Ishikawa (cell line): ENCODE measurements at regions not wholly inside any gene's neighbourhood (a gene's known extent, or its start where the extent isn't known, plus 50 kb on each side); places are given as distances from the start of the nearest gene placed in this dataset.

Source experiments
- CEBPB ChIP-seq: IDR thresholded peaks from 2 replicates; pipeline ENCODE4 v1.6.1; 2012
- CREB1 ChIP-seq: IDR thresholded peaks from 2 replicates; pipeline ENCODE4 v1.6.1; 2012; ENCODE audit warnings: low read depth
- EGR1 ChIP-seq: IDR thresholded peaks from 2 replicates; pipeline ENCODE4 v1.6.1; 2012
- EP300 ChIP-seq: IDR thresholded peaks from 2 replicates; pipeline ENCODE4 v1.6.1; 2012; ENCODE audit warnings: borderline replicate concordance
- FOXM1 ChIP-seq: IDR thresholded peaks from 2 replicates; pipeline ENCODE4 v1.6.1; 2012; ENCODE audit warnings: low read depth, borderline replicate concordance
- NFIC ChIP-seq: IDR thresholded peaks from 2 replicates; pipeline ENCODE4 v1.6.1; 2012
- RAD21 ChIP-seq: IDR thresholded peaks from 2 replicates; pipeline ENCODE4 v1.6.1; 2012; ENCODE audit warnings: low read depth
- TAF1 ChIP-seq: IDR thresholded peaks from 2 replicates; pipeline ENCODE4 v1.6.1; 2012; ENCODE audit warnings: low read depth, mild to moderate bottlenecking
- TCF12 ChIP-seq: IDR thresholded peaks from 2 replicates; pipeline ENCODE4 v1.6.1; 2012; ENCODE audit warnings: low read depth
- TEAD4 ChIP-seq: IDR thresholded peaks from 2 replicates; pipeline ENCODE4 v1.6.1; 2012
- YY1 ChIP-seq: IDR thresholded peaks from 2 replicates; pipeline ENCODE4 v1.6.1; 2012; ENCODE audit warnings: low read depth
- ZBTB7A ChIP-seq: IDR thresholded peaks from 2 replicates; pipeline ENCODE4 v1.6.1; 2012; ENCODE audit warnings: low read depth
- TF ChIP-seq, protein P1 (sequence below): IDR thresholded peaks from 2 replicates; pipeline ENCODE4 v1.6.1; 2012; ENCODE audit warnings: low read depth, mild to moderate bottlenecking
- TF ChIP-seq, protein P2 (sequence below): IDR thresholded peaks from 2 replicates; pipeline ENCODE4 v1.6.1; 2012
- TF ChIP-seq, protein P3 (sequence below): IDR thresholded peaks from 2 replicates; pipeline ENCODE4 v1.6.1; 2012

DNA sequence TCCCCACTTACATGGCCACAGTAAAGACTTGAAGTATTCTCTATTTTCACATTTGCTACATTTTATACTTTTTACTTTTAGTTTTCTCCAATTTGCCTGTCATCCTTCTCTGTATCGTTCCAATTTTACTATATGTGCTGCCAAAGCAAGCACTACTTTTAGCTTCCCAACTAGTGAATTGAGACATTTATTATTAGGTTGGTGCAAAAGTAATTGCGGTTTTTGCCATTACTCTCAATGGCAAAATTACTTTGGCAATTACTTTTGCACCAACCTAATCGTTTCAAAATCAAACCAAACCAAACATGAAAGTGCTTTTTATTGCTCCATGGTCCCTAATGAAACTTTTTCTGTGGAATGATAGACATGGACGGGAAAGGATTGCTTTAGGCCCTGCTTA is 56.6 kb upstream of the ATF3 start:
- TF ChIP-seq CEBPB (no peak), TCF12 (no peak), TAF1 (no peak), FOXM1 (no peak), ZBTB7A (no peak), NFIC (no peak), RAD21 (no peak), CREB1 (no peak), EP300 (no peak), YY1 (no peak), TEAD4 (no peak), EGR1 (no peak)
- TF ChIP-seq, protein P1, sequence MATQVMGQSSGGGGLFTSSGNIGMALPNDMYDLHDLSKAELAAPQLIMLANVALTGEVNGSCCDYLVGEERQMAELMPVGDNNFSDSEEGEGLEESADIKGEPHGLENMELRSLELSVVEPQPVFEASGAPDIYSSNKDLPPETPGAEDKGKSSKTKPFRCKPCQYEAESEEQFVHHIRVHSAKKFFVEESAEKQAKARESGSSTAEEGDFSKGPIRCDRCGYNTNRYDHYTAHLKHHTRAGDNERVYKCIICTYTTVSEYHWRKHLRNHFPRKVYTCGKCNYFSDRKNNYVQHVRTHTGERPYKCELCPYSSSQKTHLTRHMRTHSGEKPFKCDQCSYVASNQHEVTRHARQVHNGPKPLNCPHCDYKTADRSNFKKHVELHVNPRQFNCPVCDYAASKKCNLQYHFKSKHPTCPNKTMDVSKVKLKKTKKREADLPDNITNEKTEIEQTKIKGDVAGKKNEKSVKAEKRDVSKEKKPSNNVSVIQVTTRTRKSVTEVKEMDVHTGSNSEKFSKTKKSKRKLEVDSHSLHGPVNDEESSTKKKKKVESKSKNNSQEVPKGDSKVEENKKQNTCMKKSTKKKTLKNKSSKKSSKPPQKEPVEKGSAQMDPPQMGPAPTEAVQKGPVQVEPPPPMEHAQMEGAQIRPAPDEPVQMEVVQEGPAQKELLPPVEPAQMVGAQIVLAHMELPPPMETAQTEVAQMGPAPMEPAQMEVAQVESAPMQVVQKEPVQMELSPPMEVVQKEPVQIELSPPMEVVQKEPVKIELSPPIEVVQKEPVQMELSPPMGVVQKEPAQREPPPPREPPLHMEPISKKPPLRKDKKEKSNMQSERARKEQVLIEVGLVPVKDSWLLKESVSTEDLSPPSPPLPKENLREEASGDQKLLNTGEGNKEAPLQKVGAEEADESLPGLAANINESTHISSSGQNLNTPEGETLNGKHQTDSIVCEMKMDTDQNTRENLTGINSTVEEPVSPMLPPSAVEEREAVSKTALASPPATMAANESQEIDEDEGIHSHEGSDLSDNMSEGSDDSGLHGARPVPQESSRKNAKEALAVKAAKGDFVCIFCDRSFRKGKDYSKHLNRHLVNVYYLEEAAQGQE, result no peak
- TF ChIP-seq, protein P2, sequence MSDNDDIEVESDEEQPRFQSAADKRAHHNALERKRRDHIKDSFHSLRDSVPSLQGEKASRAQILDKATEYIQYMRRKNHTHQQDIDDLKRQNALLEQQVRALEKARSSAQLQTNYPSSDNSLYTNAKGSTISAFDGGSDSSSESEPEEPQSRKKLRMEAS, result no peak
- TF ChIP-seq, protein P3, sequence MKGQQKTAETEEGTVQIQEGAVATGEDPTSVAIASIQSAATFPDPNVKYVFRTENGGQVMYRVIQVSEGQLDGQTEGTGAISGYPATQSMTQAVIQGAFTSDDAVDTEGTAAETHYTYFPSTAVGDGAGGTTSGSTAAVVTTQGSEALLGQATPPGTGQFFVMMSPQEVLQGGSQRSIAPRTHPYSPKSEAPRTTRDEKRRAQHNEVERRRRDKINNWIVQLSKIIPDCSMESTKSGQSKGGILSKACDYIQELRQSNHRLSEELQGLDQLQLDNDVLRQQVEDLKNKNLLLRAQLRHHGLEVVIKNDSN, result no peak

DNA sequence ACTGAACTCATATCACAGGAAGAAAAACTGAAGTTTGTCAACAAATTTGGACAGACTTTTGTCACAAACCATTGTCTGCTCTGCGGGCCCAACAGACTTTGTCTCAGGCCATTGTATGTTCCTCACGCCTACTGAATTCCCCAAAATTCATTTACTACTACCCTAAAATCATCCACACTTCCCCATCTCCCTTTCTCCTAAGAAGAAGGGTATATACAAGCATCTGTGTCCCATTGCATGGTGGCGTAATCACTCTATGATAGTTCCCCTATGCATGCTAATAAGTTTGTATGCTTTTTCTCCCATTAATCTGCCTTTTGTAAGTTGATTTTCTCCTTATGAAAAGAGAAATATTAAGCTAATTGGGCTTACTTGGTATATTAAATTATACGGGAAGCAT is 54.9 kb upstream of the ATF3 start:
- TF ChIP-seq TAF1, result no peak
- TF ChIP-seq YY1, result no peak
- TF ChIP-seq, protein P2, result no peak
- TF ChIP-seq, protein P1, result no peak
- no peak for TF ChIP-seq RAD21
- TF ChIP-seq CREB1, result no peak
- TF ChIP-seq, protein P3, result no peak

DNA sequence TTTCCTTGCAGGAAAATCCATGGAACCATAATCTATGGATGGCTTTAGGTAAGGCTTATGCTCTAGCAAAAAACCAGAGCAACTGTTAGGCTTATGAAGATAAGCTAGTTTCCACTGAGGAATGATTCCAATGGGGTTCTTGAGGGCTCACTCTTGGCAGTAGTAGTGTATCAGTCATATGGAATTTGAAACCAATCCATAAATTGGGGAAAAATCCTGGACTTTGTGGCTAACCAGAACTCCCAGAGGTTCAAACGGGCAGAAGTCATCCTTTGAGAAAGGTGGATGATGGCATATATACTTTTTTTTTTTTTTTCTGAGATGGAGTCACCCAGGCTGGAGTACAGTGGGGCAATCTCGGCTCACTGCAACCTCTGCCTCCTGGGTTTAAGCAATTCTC is 54.2 kb upstream of the ATF3 start:
- no peak for TF ChIP-seq TAF1
- no peak for TF ChIP-seq NFIC
- TF ChIP-seq CREB1, result no peak

DNA sequence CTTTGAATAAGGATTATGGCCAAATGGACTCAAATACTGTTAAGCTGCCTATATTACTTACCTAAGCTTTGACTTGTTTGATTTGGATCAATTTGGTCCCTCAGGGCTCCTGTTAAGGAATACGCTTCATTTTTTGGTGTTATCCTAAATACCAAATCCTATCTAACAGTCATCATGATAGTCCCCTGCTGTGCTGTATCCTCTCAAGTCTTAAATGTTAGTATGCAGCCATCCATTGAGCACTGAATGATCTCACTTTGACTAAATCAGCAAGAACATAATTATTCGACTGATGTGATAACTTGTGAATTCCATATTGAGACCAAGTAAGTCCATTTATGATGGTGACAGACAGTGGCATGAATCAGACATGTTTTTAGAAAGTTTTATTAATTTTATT is 53.1 kb upstream of the ATF3 start:
- TF ChIP-seq EP300 (no peak), ZBTB7A (no peak), CREB1 (no peak), TCF12 (no peak), NFIC (no peak), TEAD4 (no peak), RAD21 (no peak), FOXM1 (no peak), CEBPB (no peak)
- TF ChIP-seq, protein P3, result no peak
- TF ChIP-seq, protein P2, result no peak

DNA sequence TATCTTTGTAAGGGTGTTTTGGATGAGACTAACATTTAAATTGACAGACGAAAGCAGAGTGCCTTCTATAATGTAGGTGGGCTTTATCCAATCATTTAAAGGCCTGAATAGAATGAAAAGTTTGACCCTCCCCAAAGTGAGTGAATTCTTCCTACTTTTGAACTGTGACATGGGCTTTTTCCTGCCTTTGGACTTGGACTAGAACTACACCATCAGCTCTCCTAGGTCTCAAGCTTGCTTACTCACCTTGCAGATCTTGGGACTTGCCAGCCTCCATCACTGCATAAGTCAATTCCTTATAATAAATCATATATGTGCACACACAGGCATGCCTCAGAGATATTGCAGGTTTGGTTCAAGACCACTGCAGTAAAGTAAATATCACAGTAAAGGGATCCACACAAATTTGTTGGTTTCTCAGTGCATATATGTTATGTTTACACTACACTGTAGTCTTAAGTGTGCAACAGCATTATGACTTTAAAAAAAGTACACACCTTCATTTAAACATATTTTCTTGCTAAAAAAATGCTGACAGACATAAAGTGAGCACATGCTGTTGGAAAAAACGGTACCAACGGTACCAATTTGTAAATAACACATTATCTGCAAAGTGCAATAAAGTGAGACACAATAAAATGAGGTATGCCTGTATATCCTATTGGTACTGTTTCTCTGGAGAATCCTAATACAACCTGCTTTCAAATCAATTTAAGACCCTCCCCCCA is 51.6 kb upstream of the ATF3 start:
- TF ChIP-seq EP300 (no peak), ZBTB7A (no peak), TEAD4 (no peak), RAD21 (no peak), TAF1 (no peak), TCF12 (no peak), CEBPB (no peak), EGR1 (no peak), NFIC (no peak), YY1 (no peak)
- TF ChIP-seq, protein P3, result no peak
- TF ChIP-seq, protein P2, result no peak
- TF ChIP-seq, protein P1, result no peak
